Endothelial cell of umbilical vein (primary cell): ENCODE measurements at regions not wholly inside any gene's neighbourhood (a gene's known extent, or its start where the extent isn't known, plus 50 kb on each side); places are given as distances from the start of the nearest gene placed in this dataset.

Experiments
- BruUV-seq: library from RNA; stranded (reverse); fragments of 400-500 nt; replicated peaks from 2 replicates; lab custom pipeline; 2021; lab: Mats Ljungman, UMichigan
- CTCF ChIA-PET: fragments of 300-600, 350-600 bp; sonication (Branson Sonifier 250); formaldehyde crosslinking; loops from one replicate; lab custom pipeline; 2021; ENCODE audit warnings: antibody characterized with exemption, inconsistent platforms; lab: Charles Lee
- POLR2A ChIA-PET: fragments of 300-600, 350-600 bp; sonication (Branson Sonifier 250); formaldehyde crosslinking; loops from one replicate; lab custom pipeline; 2021; ENCODE audit warnings: antibody characterized with exemption, inconsistent platforms; lab: Charles Lee
- DNase-seq: peaks from one replicate; pipeline ENCODE4 v3.0.0-alpha.2; 2011; ENCODE audit warnings: low read depth, low spot score
- FAIRE-seq: peaks from 2 replicates; lab custom pipeline; 2011; peaks lifted over from hg19 to GRCh38; lab: Jason Lieb, UNC
- H2AFZ ChIP-seq: 2 replicates; pipeline ENCODE4 v1.6.0; 2012; ENCODE audit warnings: low read depth, low read length, control low read depth, inconsistent platforms
- H3K27ac ChIP-seq: 2 replicates; pipeline ENCODE4 v1.5.1; 2011; ENCODE audit warnings: low read depth, mild to moderate bottlenecking, control low read depth, low read length, moderate library complexity; ENCODE audit not compliant: insufficient read depth
- H3K27me3 ChIP-seq, 2 experiments: 2 replicates each; pipeline versions ENCODE4 v1.6.0 to v1.6.1; 2011; ENCODE audit warnings: low read length in 2 of 2, mixed read lengths in 1 of 2; ENCODE audit not compliant: control insufficient read depth in 2 of 2, insufficient read depth in 2 of 2
- H3K36me3 ChIP-seq, 2 experiments: 2 replicates in 1 of 2; 3 replicates in 1 of 2; pipeline ENCODE4 v1.5.1; 2011; ENCODE audit warnings: low read length in 2 of 2, mild to moderate bottlenecking in 1 of 2, moderate library complexity in 1 of 2; ENCODE audit not compliant: control insufficient read depth in 2 of 2, insufficient read depth in 2 of 2; ENCODE audit errors: extremely low read depth in 1 of 2
- H3K4me1 ChIP-seq: 3 replicates; pipeline ENCODE4 v1.5.1; 2011; ENCODE audit warnings: mild to moderate bottlenecking, low read length; ENCODE audit not compliant: control insufficient read depth, insufficient read depth; ENCODE audit errors: extremely low read depth
- H3K4me2 ChIP-seq: 2 replicates; pipeline ENCODE4 v1.6.1; 2011; ENCODE audit warnings: low read length, control low read depth, mixed read lengths; ENCODE audit not compliant: insufficient read depth
- H3K4me3 ChIP-seq, 3 experiments: fragments of 200-600 bp in 1 of 3; sonication (generic), shearing (Covaris generic) in 1 of 3; replicated peaks in 1 of 3; 2 replicates each; pipeline ENCODE4 v1.5.1; 2011 to 2016; ENCODE audit warnings: control low read depth in 3 of 3, low read length in 3 of 3, mild to moderate bottlenecking in 2 of 3, inconsistent platforms in 1 of 3, low read depth in 1 of 3, moderate library complexity in 1 of 3; ENCODE audit not compliant: insufficient read depth in 1 of 3
- H3K79me2 ChIP-seq: 2 replicates; pipeline ENCODE4 v1.6.0; 2012; ENCODE audit warnings: low read length, inconsistent platforms; ENCODE audit not compliant: control insufficient read depth, insufficient read depth
- H3K9ac ChIP-seq: replicated peaks from 2 replicates; pipeline ENCODE3; 2011; ENCODE audit warnings: low read length, control low read depth; ENCODE audit not compliant: insufficient read depth; ENCODE audit errors: extremely low read depth
- H3K9me1 ChIP-seq: replicated peaks from 3 replicates; pipeline ENCODE4 v1.6.0; 2011; ENCODE audit warnings: mild to moderate bottlenecking, low read length; ENCODE audit not compliant: control insufficient read depth, insufficient read depth; ENCODE audit errors: extremely low read depth
- H3K9me3 ChIP-seq: replicated peaks from 2 replicates; pipeline ENCODE4 v1.5.1; 2012; ENCODE audit warnings: low read length, inconsistent platforms; ENCODE audit not compliant: control insufficient read depth, insufficient read depth
- H4K20me1 ChIP-seq: replicated peaks from 2 replicates; pipeline ENCODE3; 2011; ENCODE audit warnings: mild to moderate bottlenecking, low read length; ENCODE audit not compliant: control insufficient read depth, insufficient read depth; ENCODE audit errors: extremely low read depth
- EZH2 ChIP-seq: IDR thresholded peaks from 2 replicates; pipeline ENCODE4 v1.6.1; 2012; ENCODE audit warnings: borderline replicate concordance, low read depth, mild to moderate bottlenecking, moderate library complexity, low read length, inconsistent platforms; ENCODE audit not compliant: severe bottlenecking
- FOS ChIP-seq: IDR thresholded peaks from 2 replicates; pipeline ENCODE4 v1.6.1; 2011; ENCODE audit warnings: mild to moderate bottlenecking, low read length, moderate library complexity, borderline replicate concordance; ENCODE audit not compliant: insufficient read depth
- GATA2 ChIP-seq: IDR thresholded peaks from 2 replicates; pipeline ENCODE4 v1.7.0; 2011; ENCODE audit warnings: low read depth, mild to moderate bottlenecking, moderate library complexity, mixed read lengths, low read length; ENCODE audit not compliant: insufficient read length, insufficient read depth
- JUN ChIP-seq: IDR thresholded peaks from 2 replicates; pipeline ENCODE4 v1.6.1; 2011; ENCODE audit warnings: borderline replicate concordance, low read depth; ENCODE audit not compliant: insufficient read length, insufficient read depth
- MYC ChIP-seq: IDR thresholded peaks from one replicate; pipeline ENCODE4 v1.6.1; 2011; ENCODE audit warnings: mild to moderate bottlenecking, low read depth, low read length
- POLR2A ChIP-seq: IDR thresholded peaks from 2 replicates; pipeline ENCODE4 v1.6.1; 2012; ENCODE audit warnings: low read depth, mild to moderate bottlenecking, control low read depth, low read length
- POLR2AphosphoS5 ChIP-seq: IDR thresholded peaks from 2 replicates; pipeline ENCODE4 v1.6.1; 2012; ENCODE audit warnings: low read depth, mild to moderate bottlenecking, control low read depth, low read length, moderate library complexity; ENCODE audit not compliant: insufficient read depth
- dilution Hi-C: fragments of 300-500 bp; cut with MboI; formaldehyde crosslinking; loops from one replicate; pipeline ENCODE4 v1.15.0; 2019; ENCODE audit warnings: low sequenced_read_pairs; ENCODE audit not compliant: extremely low pct_ligation_motif_present
- intact Hi-C: fragments of 100-400 bp; cut with micrococcal nuclease; formaldehyde crosslinking; loops from one replicate; pipeline ENCODE4 v1.10.0; 2022
- TF ChIP-seq, protein P1 (sequence below), 2 donors: IDR thresholded peaks; 1 replicate in 1 of 2; 2 replicates in 1 of 2; pipeline ENCODE4 v1.5.1; 2011; ENCODE audit warnings: low read length in 2 of 2, mild to moderate bottlenecking in 2 of 2, moderate library complexity in 2 of 2, control low read depth in 1 of 2, inconsistent platforms in 1 of 2, low read depth in 1 of 2; ENCODE audit not compliant: insufficient read depth in 1 of 2; ENCODE audit errors: extremely low read depth in 1 of 2
- TF ChIP-seq, protein P2 (sequence below): IDR thresholded peaks from 2 replicates; pipeline ENCODE4 v1.6.1; 2011; ENCODE audit not compliant: insufficient read depth, insufficient read length

DNA sequence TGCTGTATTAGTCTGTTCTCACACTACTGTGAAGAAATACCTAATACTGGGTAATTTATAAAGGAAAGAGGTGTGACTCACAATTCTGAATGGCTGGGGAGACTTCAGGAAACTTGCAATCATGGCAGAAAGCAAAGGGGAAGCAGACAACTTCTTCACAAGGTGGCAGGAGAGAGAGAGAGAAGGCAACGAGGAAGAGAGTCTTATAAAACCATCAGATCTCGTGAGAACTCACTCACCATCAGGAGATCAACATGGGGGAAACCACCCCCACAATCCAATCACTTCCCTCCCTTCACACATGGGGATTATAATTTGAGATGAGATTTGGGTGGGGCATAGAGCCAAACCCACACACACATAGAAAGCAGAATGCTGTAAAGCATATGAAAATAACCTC lies 896.2 kb downstream of the CDH11 start:
- H3K4me3 ChIP-seq = no peak overlapping the region
- CTCF ChIA-PET = no interaction called here
- no peaks in the 10 kb centered on the region for H4K20me1 ChIP-seq
- H3K9me1 ChIP-seq = no peaks in the 10 kb centered on the region
- H3K36me3 ChIP-seq = no peaks in the 10 kb centered on the region
- H3K79me2 ChIP-seq = no peaks in the 10 kb centered on the region
- no peak overlapping the region for H3K4me2 ChIP-seq
- H2AFZ ChIP-seq = no peak overlapping the region
- no peaks in the 10 kb centered on the region for H3K27me3 ChIP-seq
- TF ChIP-seq, protein P1, sequence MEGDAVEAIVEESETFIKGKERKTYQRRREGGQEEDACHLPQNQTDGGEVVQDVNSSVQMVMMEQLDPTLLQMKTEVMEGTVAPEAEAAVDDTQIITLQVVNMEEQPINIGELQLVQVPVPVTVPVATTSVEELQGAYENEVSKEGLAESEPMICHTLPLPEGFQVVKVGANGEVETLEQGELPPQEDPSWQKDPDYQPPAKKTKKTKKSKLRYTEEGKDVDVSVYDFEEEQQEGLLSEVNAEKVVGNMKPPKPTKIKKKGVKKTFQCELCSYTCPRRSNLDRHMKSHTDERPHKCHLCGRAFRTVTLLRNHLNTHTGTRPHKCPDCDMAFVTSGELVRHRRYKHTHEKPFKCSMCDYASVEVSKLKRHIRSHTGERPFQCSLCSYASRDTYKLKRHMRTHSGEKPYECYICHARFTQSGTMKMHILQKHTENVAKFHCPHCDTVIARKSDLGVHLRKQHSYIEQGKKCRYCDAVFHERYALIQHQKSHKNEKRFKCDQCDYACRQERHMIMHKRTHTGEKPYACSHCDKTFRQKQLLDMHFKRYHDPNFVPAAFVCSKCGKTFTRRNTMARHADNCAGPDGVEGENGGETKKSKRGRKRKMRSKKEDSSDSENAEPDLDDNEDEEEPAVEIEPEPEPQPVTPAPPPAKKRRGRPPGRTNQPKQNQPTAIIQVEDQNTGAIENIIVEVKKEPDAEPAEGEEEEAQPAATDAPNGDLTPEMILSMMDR (IDR thresholded peaks at IDR 0.05; ENCODE audit: extremely low read depth in 1 of 2, insufficient read depth in 1 of 2, low read depth in 1 of 2, low read length in 2 of 2) = no peak
- TF ChIP-seq POLR2AphosphoS5 = no peak
- peak; percentile 10 for TF ChIP-seq FOS
- TF ChIP-seq, protein P2, sequence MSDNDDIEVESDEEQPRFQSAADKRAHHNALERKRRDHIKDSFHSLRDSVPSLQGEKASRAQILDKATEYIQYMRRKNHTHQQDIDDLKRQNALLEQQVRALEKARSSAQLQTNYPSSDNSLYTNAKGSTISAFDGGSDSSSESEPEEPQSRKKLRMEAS = no peak
- TF ChIP-seq EZH2 = no peak
- no peak for FAIRE-seq
- no peak overlapping the region for H3K27ac ChIP-seq
- dilution Hi-C loops = no loop called here
- POLR2A ChIA-PET = no interaction called here
- H3K9ac ChIP-seq = no peak overlapping the region
- intact Hi-C loops = no loop called here
- BruUV-seq = no TSS peak
- no peaks in the 10 kb centered on the region for H3K9me3 ChIP-seq
- DNase-seq = no peak
- H3K4me1 ChIP-seq = no peaks in the 10 kb centered on the region

DNA sequence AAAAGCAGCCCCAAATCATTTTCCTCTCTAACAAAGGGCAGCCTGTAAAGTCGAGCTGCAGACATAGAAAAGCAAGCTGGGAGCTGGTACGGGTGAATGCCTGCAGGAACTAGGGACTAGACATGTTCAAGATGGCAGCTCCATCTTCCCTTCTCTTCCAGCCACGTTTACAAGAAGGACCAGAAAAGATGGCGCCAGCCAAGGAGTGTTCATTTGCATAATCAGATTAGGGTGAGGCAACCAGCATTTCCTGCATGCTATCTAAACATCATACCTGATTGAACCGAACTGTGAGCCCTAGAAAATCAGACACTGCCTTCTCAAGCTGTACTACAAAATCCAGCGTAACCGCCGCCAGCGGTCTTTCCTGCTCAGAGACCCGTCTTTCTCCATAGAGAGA lies 896.8 kb downstream of the CDH11 start:
- Histone ChIP-seq H3K27me3 (no peaks in the 10 kb centered on the region), H3K9me1 (no peaks in the 10 kb centered on the region), H4K20me1 (no peaks in the 10 kb centered on the region), H3K79me2 (no peaks in the 10 kb centered on the region), H3K4me1 (no peaks in the 10 kb centered on the region), H3K27ac (no peak overlapping the region), H3K4me2 (no peak overlapping the region), H3K9ac (no peak overlapping the region), H3K9me3 (no peaks in the 10 kb centered on the region), H2AFZ (no peak overlapping the region), H3K4me3 (no peak overlapping the region), H3K36me3 (no peaks in the 10 kb centered on the region)
- DNase-seq (no peak), FAIRE-seq (no peak)
- intact Hi-C loops = no loop called here
- POLR2A ChIA-PET = no interaction called here
- CTCF ChIA-PET = interaction anchor here (0.8 kb wide), 1 partner anchor 10 kb away, joined by 3 read pairs; no protein-coding TSS in a partner anchor
- BruUV-seq = no TSS peak
- TF ChIP-seq GATA2 (no peak), FOS (no peak), POLR2A (no peak), POLR2AphosphoS5 (no peak), EZH2 (no peak), MYC (no peak), JUN (no peak)
- TF ChIP-seq, protein P1 (IDR thresholded peaks at IDR 0.05; ENCODE audit: extremely low read depth in 1 of 2, insufficient read depth in 1 of 2, low read depth in 1 of 2, low read length in 2 of 2) = no peak
- TF ChIP-seq, protein P2 = no peak
- dilution Hi-C loops = no loop called here
